Testis (tissue), 2 donors: ENCODE measurements at regions not wholly inside any gene's neighbourhood (a gene's known extent, or its start where the extent isn't known, plus 50 kb on each side); places are given as distances from the start of the nearest gene placed in this dataset.

Experiments
- CTCF ChIP-seq, 3 experiments: fragments of 450-650 bp in 2 of 3; fragments of 200-600 bp in 1 of 3; sonication (generic) in 1 of 3; IDR thresholded peaks; one replicate each; pipeline ENCODE4 v1.5.1; 2016 to 2019; ENCODE audit warnings: antibody characterized with exemption in 3 of 3, mild to moderate bottlenecking in 2 of 3, moderate library complexity in 1 of 3
- POLR2A ChIP-seq: fragments of 450-650 bp; IDR thresholded peaks from one replicate; pipeline ENCODE4 v1.6.1; 2017; ENCODE audit warnings: antibody characterized with exemption, mild to moderate bottlenecking, moderate library complexity

GRCh38 chr20:12269579-12269978, 351.9 kb downstream of the BTBD3 start:
- no peak for TF ChIP-seq CTCF (IDR thresholded peaks at IDR 0.05)
- no peak for TF ChIP-seq POLR2A
